Body of pancreas (tissue), 4 donors: ENCODE measurements at regions not wholly inside any gene's neighbourhood (a gene's known extent, or its start where the extent isn't known, plus 50 kb on each side); places are given as distances from the start of the nearest gene placed in this dataset.

ENCODE experiments used
- ATAC-seq: fragments of 150-250 bp; one replicate; pipeline ENCODE4 v1.9.1; 2016
- DNase-seq, 4 donors: peaks; one replicate each; pipeline ENCODE4 v3.0.0-alpha.2; 2019
- H3K27ac ChIP-seq, 4 donors: fragments of 200-600 bp; sonication (generic); 1 replicate in 3 of 4; 2 replicates in 1 of 4; pipeline versions ENCODE4 v1.5.1 to v1.6.1; 2016 to 2019; ENCODE audit warnings: mild to moderate bottlenecking in 1 of 4, mixed read lengths in 1 of 4, moderate library complexity in 1 of 4
- H3K27me3 ChIP-seq, 2 donors: fragments of 200-600 bp; sonication (generic); one replicate each; pipeline ENCODE4 v1.6.0; 2016; ENCODE audit warnings: mild to moderate bottlenecking in 1 of 2
- H3K36me3 ChIP-seq, 2 donors: fragments of 200-600 bp; sonication (generic); replicated peaks in 1 of 2; 2 replicates each; pipeline ENCODE4 v1.5.1; 2016; ENCODE audit warnings: low read depth in 2 of 2; ENCODE audit not compliant: insufficient read depth in 1 of 2
- H3K4me1 ChIP-seq: fragments of 200-600 bp; sonication (generic); one replicate; pipeline ENCODE4 v1.6.0; 2016
- H3K4me3 ChIP-seq, 2 donors: fragments of 200-600 bp; sonication (generic); 1 replicate in 1 of 2; 2 replicates in 1 of 2; pipeline ENCODE4 v1.5.1; 2016 to 2019
- H3K9me3 ChIP-seq, 3 donors: fragments of 200-600 bp; sonication (generic); 1 replicate in 2 of 3; 2 replicates in 1 of 3; pipeline ENCODE4 v1.5.1; 2016
- POLR2A ChIP-seq, 3 donors: fragments of 450-650 bp; IDR thresholded peaks; one replicate each; pipeline ENCODE4 v1.6.1; 2016; ENCODE audit warnings: antibody characterized with exemption in 3 of 3, mild to moderate bottlenecking in 2 of 3
- WGBS, 2 donors: methylation state at CpG; one replicate each; pipeline ENCODE4 v1.1.5; 2017; 5-methylcytosine and 5-hydroxymethylcytosine counted together
- intact Hi-C: fragments of 100-400 bp; cut with DNase I; formaldehyde crosslinking; loops from one replicate; pipeline ENCODE4 v1.15.1; 2023
- TF ChIP-seq, protein P1 (sequence below), 7 experiments: fragments of 450-650 bp in 4 of 7; fragments of 200-600 bp in 3 of 7; sonication (generic) in 3 of 7; IDR thresholded peaks; one replicate each; pipeline ENCODE4 v1.5.1; 2016 to 2019; ENCODE audit warnings: antibody characterized with exemption in 7 of 7

DNA sequence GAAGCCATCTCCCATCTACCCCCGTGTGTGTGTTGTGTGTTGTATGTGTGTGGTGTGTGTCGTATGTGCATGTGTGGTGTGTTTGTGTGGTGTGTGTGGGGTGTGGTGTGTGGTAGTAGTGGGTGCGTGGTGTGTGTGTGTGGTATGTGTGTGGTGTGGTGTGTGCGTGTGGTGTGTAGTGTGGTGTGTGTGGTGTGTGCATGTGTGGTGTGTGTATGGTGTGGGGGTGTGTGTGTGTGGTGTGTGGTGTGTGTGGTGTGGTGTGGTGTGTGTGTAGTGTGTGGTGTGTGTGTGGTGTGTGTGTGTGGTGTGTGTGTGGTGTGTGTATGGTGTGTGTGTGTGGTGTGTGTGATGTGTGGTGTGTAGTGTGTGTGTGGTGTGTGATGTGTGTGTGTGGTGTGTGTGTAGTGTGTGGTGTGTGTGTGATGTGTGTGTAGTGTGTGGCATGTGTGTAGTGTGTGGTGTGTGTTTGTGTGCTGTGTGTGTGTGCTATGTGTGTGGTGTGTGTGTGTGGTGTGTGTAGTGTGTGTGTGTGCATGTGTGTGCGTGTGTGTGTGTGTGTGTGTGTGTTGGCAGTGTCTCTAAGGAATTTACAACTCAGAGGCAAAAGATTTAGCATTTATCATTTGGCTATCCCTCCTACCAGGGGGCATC lies 156.3 kb upstream of the TMEM108 start:
- Histone ChIP-seq H3K36me3 (no peaks in the 10 kb centered on the region), H3K27me3 (no peaks in the 10 kb centered on the region), H3K4me3 (no peak overlapping the region), H3K9me3 (no peaks in the 10 kb centered on the region), H3K4me1 (no peaks in the 10 kb centered on the region), H3K27ac (no peak overlapping the region)
- ATAC-seq (no peak), DNase-seq (no peak)
- 34 to 43% methylated on average over 5 of the region's 5 CpGs for WGBS, 2 donors
- intact Hi-C loops = no loop called here
- no peak for TF ChIP-seq POLR2A (IDR thresholded peaks at IDR 0.05)
- TF ChIP-seq, protein P1, sequence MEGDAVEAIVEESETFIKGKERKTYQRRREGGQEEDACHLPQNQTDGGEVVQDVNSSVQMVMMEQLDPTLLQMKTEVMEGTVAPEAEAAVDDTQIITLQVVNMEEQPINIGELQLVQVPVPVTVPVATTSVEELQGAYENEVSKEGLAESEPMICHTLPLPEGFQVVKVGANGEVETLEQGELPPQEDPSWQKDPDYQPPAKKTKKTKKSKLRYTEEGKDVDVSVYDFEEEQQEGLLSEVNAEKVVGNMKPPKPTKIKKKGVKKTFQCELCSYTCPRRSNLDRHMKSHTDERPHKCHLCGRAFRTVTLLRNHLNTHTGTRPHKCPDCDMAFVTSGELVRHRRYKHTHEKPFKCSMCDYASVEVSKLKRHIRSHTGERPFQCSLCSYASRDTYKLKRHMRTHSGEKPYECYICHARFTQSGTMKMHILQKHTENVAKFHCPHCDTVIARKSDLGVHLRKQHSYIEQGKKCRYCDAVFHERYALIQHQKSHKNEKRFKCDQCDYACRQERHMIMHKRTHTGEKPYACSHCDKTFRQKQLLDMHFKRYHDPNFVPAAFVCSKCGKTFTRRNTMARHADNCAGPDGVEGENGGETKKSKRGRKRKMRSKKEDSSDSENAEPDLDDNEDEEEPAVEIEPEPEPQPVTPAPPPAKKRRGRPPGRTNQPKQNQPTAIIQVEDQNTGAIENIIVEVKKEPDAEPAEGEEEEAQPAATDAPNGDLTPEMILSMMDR (IDR thresholded peaks at IDR 0.05) = no peak

DNA sequence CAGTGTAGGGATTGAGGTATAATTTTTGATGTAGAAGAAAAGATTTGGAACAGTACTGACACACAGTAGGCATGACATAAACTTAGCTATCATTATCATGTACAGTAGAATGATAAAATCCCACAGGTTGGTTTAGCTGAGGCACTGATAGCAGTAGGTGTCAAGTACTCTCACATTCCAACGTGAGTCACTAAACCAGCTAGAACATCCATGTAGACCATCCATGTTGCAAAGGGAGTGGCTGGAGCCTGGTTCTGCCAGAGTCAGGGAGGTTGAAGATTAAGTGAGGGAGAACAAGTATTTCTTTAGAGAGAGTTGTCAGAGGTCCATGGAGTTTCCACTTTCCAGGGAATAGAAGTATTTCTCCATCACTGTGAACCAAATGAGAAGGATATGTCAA lies 157.2 kb upstream of the TMEM108 start:
- no peak for TF ChIP-seq POLR2A (IDR thresholded peaks at IDR 0.05)
- TF ChIP-seq, protein P1 (IDR thresholded peaks at IDR 0.05) = no peak
- no peak overlapping the region for H3K27ac ChIP-seq
- no peaks in the 10 kb centered on the region for H3K36me3 ChIP-seq
- 50% methylated on average over 1 of the region's 1 CpG for WGBS, 2 donors
- H3K27me3 ChIP-seq = no peaks in the 10 kb centered on the region
- DNase-seq (no peak), ATAC-seq (no peak)
- no peaks in the 10 kb centered on the region for H3K9me3 ChIP-seq
- intact Hi-C loops = no loop called here
- H3K4me1 ChIP-seq = no peaks in the 10 kb centered on the region
- H3K4me3 ChIP-seq = no peak overlapping the region

DNA sequence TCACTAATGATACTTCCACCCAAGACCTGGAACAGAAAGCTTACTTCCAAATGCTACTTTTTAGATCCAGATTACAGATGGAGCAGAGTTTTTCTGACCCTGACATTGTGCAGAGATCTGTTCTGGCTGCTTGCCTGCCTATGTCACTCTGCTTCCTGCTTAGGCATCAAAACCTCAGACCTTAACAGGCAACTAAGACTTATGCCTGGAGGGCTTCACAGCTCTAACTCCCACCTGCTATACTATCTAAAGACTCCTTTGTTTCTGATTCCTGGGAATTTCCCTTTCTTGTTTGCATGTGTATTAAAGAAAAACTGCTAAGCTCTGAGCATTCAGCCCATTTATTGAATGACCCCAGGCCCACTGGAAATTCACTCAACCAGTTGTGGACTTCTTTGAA lies 157.4 kb upstream of the NPHP3 start:
- ATAC-seq = no peak
- TF ChIP-seq, protein P1 (IDR thresholded peaks at IDR 0.05) = no peak
- TF ChIP-seq POLR2A (IDR thresholded peaks at IDR 0.05) = no peak

DNA sequence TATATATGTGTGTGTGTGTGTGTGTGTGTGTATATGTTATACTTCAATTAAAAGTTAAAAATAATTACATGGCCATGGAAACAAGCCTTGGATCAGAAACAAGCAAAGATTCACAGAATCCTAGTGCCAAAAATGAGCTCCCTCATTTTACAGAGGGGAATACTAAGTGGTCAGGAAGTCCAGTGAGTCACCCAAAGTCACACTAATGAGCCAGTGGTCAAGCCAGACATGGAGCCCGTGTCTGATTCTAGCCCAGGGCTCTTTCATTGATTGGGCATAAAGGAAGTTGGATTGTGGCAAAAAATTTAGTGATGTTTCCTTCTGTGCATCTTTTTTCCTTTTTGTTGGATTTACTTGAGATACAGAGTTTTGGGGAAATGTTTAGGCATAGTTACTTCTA lies 152.5 kb upstream of the NPHP3 start:
- DNase-seq = no peak
- WGBS, 2 donors = 24 to 69% methylated on average over 1 of the region's 1 CpG
- TF ChIP-seq POLR2A (IDR thresholded peaks at IDR 0.05) = no peak
- TF ChIP-seq, protein P1 (IDR thresholded peaks at IDR 0.05) = no peak

More for the DNA sequence above, 157.4 kb upstream of the NPHP3 start:
- Histone ChIP-seq H3K36me3 (no peaks in the 10 kb centered on the region), H3K4me1 (no peaks in the 10 kb centered on the region), H3K9me3 (no peaks in the 10 kb centered on the region), H3K27me3 (no peaks in the 10 kb centered on the region), H3K27ac (no peak overlapping the region), H3K4me3 (no peak overlapping the region)
- intact Hi-C loops = no loop called here
- DNase-seq = no peak

DNA sequence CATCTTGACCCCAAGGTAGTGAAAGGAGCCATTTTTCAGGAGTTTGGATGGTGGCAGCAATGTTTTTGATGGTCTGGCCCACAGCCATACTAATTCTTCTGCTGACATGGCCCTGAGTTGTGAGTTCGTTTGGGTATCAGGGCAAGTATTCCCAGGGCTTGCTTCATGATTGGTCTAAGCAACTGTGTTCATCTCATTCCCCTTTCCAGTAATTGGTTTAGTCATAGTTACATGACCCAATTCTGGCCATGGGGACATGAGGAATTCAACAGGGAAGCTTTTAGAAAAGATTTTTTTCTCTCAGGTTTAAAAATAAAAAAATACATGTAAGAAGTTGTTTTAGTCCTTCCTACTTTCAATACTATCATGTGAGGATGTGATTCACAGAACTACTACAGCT lies 150.5 kb upstream of the NPHP3 start:
- TF ChIP-seq POLR2A (IDR thresholded peaks at IDR 0.05) = no peak
- TF ChIP-seq, protein P1 (IDR thresholded peaks at IDR 0.05) = no peak
- intact Hi-C loops = no loop called here
- no peaks in the 10 kb centered on the region for H3K36me3 ChIP-seq
- H3K9me3 ChIP-seq = no peaks in the 10 kb centered on the region
- 31 to 48% methylated on average over 1 of the region's 1 CpG for WGBS, 2 donors
- ATAC-seq = no peak
- no peak overlapping the region for H3K4me3 ChIP-seq
- no peak overlapping the region for H3K27ac ChIP-seq
- DNase-seq = no peak
- H3K27me3 ChIP-seq = no peaks in the 10 kb centered on the region
- H3K4me1 ChIP-seq = no peaks in the 10 kb centered on the region

More for the DNA sequence above, 152.5 kb upstream of the NPHP3 start:
- intact Hi-C loops = no loop called here
- H3K27ac ChIP-seq = no peak overlapping the region
- no peaks in the 10 kb centered on the region for H3K36me3 ChIP-seq
- H3K4me3 ChIP-seq = no peak overlapping the region
- ATAC-seq = no peak
- H3K27me3 ChIP-seq = no peaks in the 10 kb centered on the region
- H3K4me1 ChIP-seq = no peaks in the 10 kb centered on the region
- H3K9me3 ChIP-seq = no peaks in the 10 kb centered on the region
